Suprapubic skin (tissue), 4 donors: ENCODE measurements at regions not wholly inside any gene's neighbourhood (a gene's known extent, or its start where the extent isn't known, plus 50 kb on each side); places are given as distances from the start of the nearest gene placed in this dataset.

Source experiments
- DNase-seq, 2 donors: peaks; one replicate each; pipeline ENCODE4 v3.0.0-alpha.2; 2019; ENCODE audit warnings: low spot score in 2 of 2
- H3K27ac ChIP-seq: fragments of 200-600 bp; sonication (generic); one replicate; pipeline ENCODE4 v1.5.1; 2019
- H3K27me3 ChIP-seq: fragments of 200-600 bp; sonication (generic); one replicate; pipeline ENCODE4 v1.5.1; 2019
- H3K36me3 ChIP-seq: fragments of 200-600 bp; sonication (generic); one replicate; pipeline ENCODE4 v1.5.1; 2019
- H3K4me1 ChIP-seq: fragments of 200-600 bp; sonication (generic); one replicate; pipeline ENCODE4 v1.5.1; 2019
- H3K4me3 ChIP-seq: fragments of 200-600 bp; sonication (generic); one replicate; pipeline ENCODE4 v1.5.1; 2019; ENCODE audit warnings: mild to moderate bottlenecking
- H3K9me3 ChIP-seq: fragments of 200-600 bp; sonication (generic); one replicate; pipeline ENCODE4 v1.5.1; 2019
- CTCF ChIP-seq, 2 donors: fragments of 200-600 bp in 1 of 2; fragments of 450-650 bp in 1 of 2; sonication (generic) in 1 of 2; IDR thresholded peaks; one replicate each; pipeline ENCODE4 v1.5.1; 2016 to 2019; ENCODE audit warnings: antibody characterized with exemption in 2 of 2, mild to moderate bottlenecking in 1 of 2, moderate library complexity in 1 of 2
- EP300 ChIP-seq: sonication (generic); formaldehyde crosslinking; IDR thresholded peaks from one replicate; pipeline ENCODE4 v1.6.1; 2017; ENCODE audit warnings: antibody characterized with exemption
- POLR2A ChIP-seq, 2 donors: fragments of 450-650 bp; IDR thresholded peaks; one replicate each; pipeline ENCODE4 v1.6.1; 2017; ENCODE audit warnings: antibody characterized with exemption in 2 of 2, mild to moderate bottlenecking in 2 of 2, moderate library complexity in 2 of 2
- POLR2AphosphoS5 ChIP-seq, 3 donors: sonication (generic); formaldehyde crosslinking; IDR thresholded peaks; one replicate each; pipeline ENCODE4 v1.6.1; 2017; ENCODE audit warnings: antibody characterized with exemption in 3 of 3
- WGBS: methylation state at CpG from one replicate; pipeline ENCODE4 v1.1.5; 2018; 5-methylcytosine and 5-hydroxymethylcytosine counted together

DNA sequence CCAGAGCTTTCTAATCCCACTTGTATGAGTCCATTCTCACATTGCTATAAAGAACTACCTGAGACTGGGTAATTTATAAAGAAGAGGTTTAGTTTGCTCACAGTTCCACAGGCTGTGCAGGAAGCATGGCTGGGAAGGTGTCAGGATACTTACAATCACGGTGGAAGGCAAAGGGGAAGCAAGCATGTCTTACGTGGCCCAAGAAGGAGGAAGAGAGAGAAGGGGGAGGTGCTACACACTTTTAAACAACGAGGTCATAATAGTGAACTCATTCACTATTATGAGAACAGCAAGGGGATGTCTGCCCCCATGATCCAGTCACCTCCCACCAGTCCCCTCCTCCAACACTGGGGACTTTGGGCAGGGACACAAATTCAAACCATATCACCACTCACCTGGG is 67.8 kb downstream of the TTC32 start:
- Histone ChIP-seq H3K36me3 (no peaks in the 10 kb centered on the region), H3K4me3 (no peak overlapping the region), H3K27ac (no peak overlapping the region), H3K9me3 (no peaks in the 10 kb centered on the region), H3K4me1 (no peaks in the 10 kb centered on the region), H3K27me3 (no peaks in the 10 kb centered on the region)
- no peak for DNase-seq
- TF ChIP-seq POLR2AphosphoS5 (IDR thresholded peaks at IDR 0.05) (no peak), EP300 (no peak), CTCF (IDR thresholded peaks at IDR 0.05) (no peak), POLR2A (IDR thresholded peaks at IDR 0.05) (no peak)
- 65% methylated on average over 3 of the region's 3 CpGs for WGBS

DNA sequence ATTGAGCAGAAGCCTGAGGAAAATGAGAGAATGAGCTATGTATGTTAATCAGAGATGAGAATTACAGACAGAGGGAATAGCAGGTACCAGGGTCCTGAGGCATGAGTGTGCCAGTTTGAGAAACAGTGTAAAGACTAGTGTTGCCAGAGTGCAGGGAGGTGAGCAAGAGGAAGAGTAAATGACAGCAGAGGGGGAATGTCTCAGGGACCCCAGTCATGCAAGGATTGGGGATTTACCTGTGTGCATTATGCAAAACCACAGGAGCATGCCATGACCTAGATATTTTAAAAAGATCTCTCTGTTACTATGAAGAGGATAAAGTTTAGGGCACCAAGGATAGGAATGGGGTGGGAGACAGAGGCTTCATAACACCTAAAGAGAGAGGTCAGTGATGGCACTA is 72.1 kb downstream of the TTC32 start:
- no peaks in the 10 kb centered on the region for H3K36me3 ChIP-seq
- no peak for TF ChIP-seq POLR2A (IDR thresholded peaks at IDR 0.05)
- no peak for TF ChIP-seq EP300
- no peak for TF ChIP-seq CTCF (IDR thresholded peaks at IDR 0.05)
- TF ChIP-seq POLR2AphosphoS5 (IDR thresholded peaks at IDR 0.05): no peak
- no peaks in the 10 kb centered on the region for H3K9me3 ChIP-seq
- no peak overlapping the region for H3K27ac ChIP-seq
- no peak overlapping the region for H3K4me3 ChIP-seq
- no peak for DNase-seq
- no peaks in the 10 kb centered on the region for H3K4me1 ChIP-seq
- H3K27me3 ChIP-seq: peaks cover 4% of the 10 kb centered on the region

GRCh38 chr2:19826874-19827273 is 74.9 kb downstream of the TTC32 start:
- no peak for TF ChIP-seq POLR2AphosphoS5 (IDR thresholded peaks at IDR 0.05)
- TF ChIP-seq EP300: no peak
- no peak for TF ChIP-seq CTCF (IDR thresholded peaks at IDR 0.05)
- TF ChIP-seq POLR2A (IDR thresholded peaks at IDR 0.05): no peak
- Histone ChIP-seq H3K27me3 (peaks cover 4% of the 10 kb centered on the region), H3K4me1 (no peaks in the 10 kb centered on the region), H3K27ac (no peak overlapping the region), H3K9me3 (no peaks in the 10 kb centered on the region), H3K36me3 (no peaks in the 10 kb centered on the region), H3K4me3 (no peak overlapping the region)
- no peak for DNase-seq

DNA sequence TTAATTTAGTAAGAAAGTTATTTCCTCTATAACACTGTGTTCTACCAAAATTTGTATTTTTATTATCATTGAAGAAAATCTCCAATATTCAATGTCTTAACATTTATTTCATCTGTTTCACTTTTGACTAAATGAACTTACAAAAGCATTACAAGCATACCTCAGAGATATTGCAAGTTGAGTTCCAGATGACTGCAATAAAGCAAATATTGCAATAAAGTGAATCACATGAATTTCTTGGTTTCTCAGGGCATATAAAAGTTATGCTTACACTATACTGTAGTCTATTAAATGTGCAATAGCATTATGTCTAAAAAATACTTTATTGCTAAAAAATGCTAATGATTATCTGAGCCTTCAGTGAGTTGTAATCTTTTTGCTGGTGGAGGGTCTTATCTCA is 78.3 kb downstream of the TTC32 start:
- no peaks in the 10 kb centered on the region for H3K36me3 ChIP-seq
- H3K4me1 ChIP-seq: no peaks in the 10 kb centered on the region
- H3K9me3 ChIP-seq: no peaks in the 10 kb centered on the region
- no peak for DNase-seq
- H3K27me3 ChIP-seq: peaks cover 4% of the 10 kb centered on the region
- no peak for TF ChIP-seq POLR2A (IDR thresholded peaks at IDR 0.05)
- H3K4me3 ChIP-seq: no peak overlapping the region
- H3K27ac ChIP-seq: no peak overlapping the region

- no peaks in the 10 kb centered on the region for H3K9me3 ChIP-seq
- TF ChIP-seq CTCF (IDR thresholded peaks at IDR 0.05): no peak
- TF ChIP-seq EP300: no peak
- no peak for TF ChIP-seq POLR2A (IDR thresholded peaks at IDR 0.05)
- no peak for TF ChIP-seq POLR2AphosphoS5 (IDR thresholded peaks at IDR 0.05)
- no peaks in the 10 kb centered on the region for H3K4me1 ChIP-seq
- no peak overlapping the region for H3K27ac ChIP-seq
- WGBS: 89% methylated on average over 7 of the region's 8 CpGs
- H3K27me3 ChIP-seq: no peaks in the 10 kb centered on the region
- H3K36me3 ChIP-seq: no peaks in the 10 kb centered on the region
- DNase-seq: no peak
- H3K4me3 ChIP-seq: no peak overlapping the region
Observed at GRCh38 chr2:19819097-19820065, 82.4 kb downstream of the TTC32 start.
